ENCODE measurements at regions not wholly inside any gene's neighbourhood (a gene's known extent, or its start where the extent isn't known, plus 50 kb on each side); places are given as distances from the start of the nearest gene placed in this dataset.

- DNase-seq (ENCODE audit: low read depth in 2 of 2, low spot score in 1 of 2), result no peak
These were observed 169.8 kb upstream of the B3GALT2 start for GRCh38 chr1:193356249-193356648.

- DNase-seq (ENCODE audit: low read depth in 2 of 2, low spot score in 1 of 2), result no peak
These were observed 169.2 kb upstream of the B3GALT2 start for GRCh38 chr1:193355626-193356025.

- DNase-seq (ENCODE audit: low read depth in 2 of 2, low spot score in 1 of 2), result no peak
These were observed 168.8 kb upstream of the B3GALT2 start for GRCh38 chr1:193355178-193355577.

GRCh38 chr1:193348769-193349535 lies 162.5 kb upstream of the B3GALT2 start:
- no peak for DNase-seq (ENCODE audit: low read depth in 2 of 2, low spot score in 1 of 2)

GRCh38 chr1:193348091-193348768 lies 161.8 kb upstream of the B3GALT2 start:
- no peak for DNase-seq (ENCODE audit: low read depth in 2 of 2, low spot score in 1 of 2)

GRCh38 chr1:193346085-193346484 lies 159.7 kb upstream of the B3GALT2 start:
- no peak for DNase-seq (ENCODE audit: low read depth in 2 of 2, low spot score in 1 of 2)

GRCh38 chr1:193342811-193343210 lies 156.4 kb upstream of the B3GALT2 start:
- DNase-seq (ENCODE audit: low read depth in 2 of 2, low spot score in 1 of 2), result no peak

- no peak for DNase-seq (ENCODE audit: low read depth in 2 of 2, low spot score in 1 of 2)
These were observed 153.9 kb upstream of the B3GALT2 start for GRCh38 chr1:193340331-193340730.

- DNase-seq (ENCODE audit: low read depth in 2 of 2, low spot score in 1 of 2), result no peak
These were observed 153.0 kb upstream of the B3GALT2 start for GRCh38 chr1:193339401-193339800.

- no peak for DNase-seq (ENCODE audit: low read depth in 2 of 2, low spot score in 1 of 2)
These were observed 151.8 kb upstream of the B3GALT2 start for GRCh38 chr1:193338194-193338593.

- DNase-seq (ENCODE audit: low read depth in 2 of 2, low spot score in 1 of 2), result no peak
These were observed 149.5 kb upstream of the B3GALT2 start for GRCh38 chr1:193335806-193336428.

GRCh38 chr1:193333166-193333565 lies 146.8 kb upstream of the B3GALT2 start:
- DNase-seq (ENCODE audit: low read depth in 2 of 2, low spot score in 1 of 2), result no peak

- DNase-seq (ENCODE audit: low read depth in 2 of 2, low spot score in 1 of 2), result no peak
These were observed 139.9 kb upstream of the B3GALT2 start for GRCh38 chr1:193326296-193326695.

GRCh38 chr1:193325771-193326170 lies 139.4 kb upstream of the B3GALT2 start:
- DNase-seq (ENCODE audit: low read depth in 2 of 2, low spot score in 1 of 2), result no peak

GRCh38 chr1:193325042-193325441 lies 138.6 kb upstream of the B3GALT2 start:
- DNase-seq (ENCODE audit: low read depth in 2 of 2, low spot score in 1 of 2), result no peak

GRCh38 chr1:193322211-193322610 lies 135.8 kb upstream of the B3GALT2 start:
- DNase-seq (ENCODE audit: low read depth in 2 of 2, low spot score in 1 of 2), result no peak

- DNase-seq (ENCODE audit: low read depth in 2 of 2, low spot score in 1 of 2), result no peak
These were observed 134.9 kb upstream of the B3GALT2 start for GRCh38 chr1:193321242-193321840.

- DNase-seq (ENCODE audit: low read depth in 2 of 2, low spot score in 1 of 2), result no peak
These were observed 133.9 kb upstream of the B3GALT2 start for GRCh38 chr1:193320270-193320669.

- no peak for DNase-seq (ENCODE audit: low read depth in 2 of 2, low spot score in 1 of 2)
These were observed 131.9 kb upstream of the B3GALT2 start for GRCh38 chr1:193318347-193318746.

GRCh38 chr1:193313354-193314140 lies 127.1 kb upstream of the B3GALT2 start:
- DNase-seq (ENCODE audit: low read depth in 2 of 2, low spot score in 1 of 2), result no peak

GRCh38 chr1:193312432-193312831 lies 126.0 kb upstream of the B3GALT2 start:
- no peak for DNase-seq (ENCODE audit: low read depth in 2 of 2, low spot score in 1 of 2)
